HUES64 (cell line): ENCODE measurements at regions not wholly inside any gene's neighbourhood (a gene's known extent, or its start where the extent isn't known, plus 50 kb on each side); places are given as distances from the start of the nearest gene placed in this dataset.

Experiments
- H3K27ac ChIP-seq: 2 replicates; pipeline ENCODE4 v1.7.0; 2013; ENCODE audit warnings: low read depth, low read length, inconsistent platforms
- H3K27me3 ChIP-seq: 2 replicates; pipeline ENCODE4 v1.6.1; 2013; ENCODE audit warnings: mild to moderate bottlenecking, low read length; ENCODE audit not compliant: insufficient read depth
- H3K36me3 ChIP-seq: 2 replicates; pipeline ENCODE4 v1.6.1; 2013; ENCODE audit warnings: mild to moderate bottlenecking, low read length; ENCODE audit not compliant: insufficient read depth
- H3K4me1 ChIP-seq: 2 replicates; pipeline ENCODE4 v1.6.1; 2013; ENCODE audit warnings: mild to moderate bottlenecking, low read length, moderate library complexity; ENCODE audit not compliant: insufficient read depth
- H3K4me3 ChIP-seq: 2 replicates; pipeline ENCODE4 v1.5.1; 2013; ENCODE audit warnings: mild to moderate bottlenecking, low read length, moderate library complexity
- H3K9ac ChIP-seq: 2 replicates; pipeline ENCODE4 v1.6.1; 2013; ENCODE audit warnings: mild to moderate bottlenecking, low read depth, low read length
- H3K9me3 ChIP-seq: 2 replicates; pipeline ENCODE4 v1.6.1; 2013; ENCODE audit warnings: low read depth, low read length; ENCODE audit not compliant: insufficient read depth
- WGBS: fragments of 150-250, 120-280 bp; methylation state at CpG from one replicate; pipeline ENCODE4 v1.1.7; 2013; ENCODE audit warnings: missing lambda C conversion rate; 5-methylcytosine and 5-hydroxymethylcytosine counted together

DNA sequence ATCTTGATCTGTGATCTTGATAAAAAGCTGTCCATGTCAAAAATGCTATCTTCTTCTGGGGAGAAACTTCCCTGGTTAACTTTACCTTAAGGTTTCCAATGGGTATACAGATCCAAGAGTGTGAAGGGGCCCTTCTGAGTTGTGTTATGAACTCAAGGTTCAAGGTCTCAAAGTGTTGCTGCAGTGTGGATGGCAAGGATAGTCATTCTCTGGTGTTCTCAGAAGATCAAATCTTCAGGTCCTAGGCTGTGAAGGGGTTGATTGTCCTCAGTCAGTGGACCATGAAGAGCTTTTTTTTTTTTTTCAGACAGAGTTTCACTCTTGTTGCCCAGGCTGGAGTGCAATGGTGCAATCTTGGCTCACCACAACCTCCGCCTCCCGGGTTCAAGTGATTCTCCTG lies 114.4 kb downstream of the SPTSSA start:
- H3K27ac ChIP-seq: no peak overlapping the region
- WGBS: 98% methylated on average over 2 of the region's 2 CpGs
- H3K36me3 ChIP-seq: no peaks in the 10 kb centered on the region
- no peak overlapping the region for H3K4me3 ChIP-seq
- no peaks in the 10 kb centered on the region for H3K4me1 ChIP-seq
- no peaks in the 10 kb centered on the region for H3K27me3 ChIP-seq
- no peak overlapping the region for H3K9ac ChIP-seq
- H3K9me3 ChIP-seq: peaks cover 24% of the 10 kb centered on the region

DNA sequence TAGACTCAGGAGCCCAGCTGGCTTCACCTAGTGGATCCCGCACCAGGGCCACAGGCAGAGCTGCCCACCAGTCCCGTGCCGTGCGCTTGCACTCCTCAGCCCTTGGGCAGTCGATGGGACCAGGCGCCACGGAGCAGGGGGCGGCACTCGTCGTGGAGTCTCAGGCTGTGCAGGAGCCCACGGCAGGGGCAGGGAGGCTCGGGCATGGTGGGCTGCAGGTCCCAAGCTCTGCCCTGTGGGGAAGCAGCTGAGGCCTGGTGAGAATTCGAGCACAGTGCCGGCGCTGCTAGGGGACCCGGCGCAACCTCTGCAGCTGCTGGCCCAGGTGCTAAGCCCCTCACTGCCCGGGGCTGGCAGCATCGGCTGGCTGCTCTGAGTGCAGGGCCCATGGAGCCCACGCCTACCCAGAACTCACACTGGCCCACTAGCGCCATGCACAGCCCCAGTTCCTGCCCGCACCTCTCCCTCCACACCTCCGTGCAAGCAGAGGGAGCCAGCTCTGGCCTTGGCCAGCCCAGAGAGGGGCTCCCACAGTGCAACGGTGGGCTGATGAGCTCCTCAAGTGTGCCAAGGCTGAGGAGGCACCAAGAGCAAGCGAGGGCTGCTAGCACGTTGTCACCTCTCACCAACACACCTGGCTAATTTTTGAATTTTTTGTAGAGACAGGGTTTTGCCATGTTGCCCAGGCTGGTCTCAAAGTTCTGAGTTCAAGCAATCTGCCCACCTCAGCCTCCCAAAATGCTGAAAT lies 116.1 kb downstream of the SPTSSA start:
- WGBS: 93% methylated on average over 26 of the region's 26 CpGs
- Histone ChIP-seq H3K36me3 (no peaks in the 10 kb centered on the region), H3K9ac (no peak overlapping the region), H3K4me1 (no peaks in the 10 kb centered on the region), H3K4me3 (no peak overlapping the region), H3K27ac (no peak overlapping the region), H3K9me3 (peaks cover 24% of the 10 kb centered on the region), H3K27me3 (no peaks in the 10 kb centered on the region)

- no peak overlapping the region for H3K4me3 ChIP-seq
- H3K27me3 ChIP-seq: no peaks in the 10 kb centered on the region
- H3K36me3 ChIP-seq: no peaks in the 10 kb centered on the region
- 97% methylated on average over 5 of the region's 5 CpGs for WGBS
- no peak overlapping the region for H3K27ac ChIP-seq
- no peaks in the 10 kb centered on the region for H3K4me1 ChIP-seq
- no peak overlapping the region for H3K9ac ChIP-seq
- H3K9me3 ChIP-seq: peaks cover 24% of the 10 kb centered on the region
These were observed 117.7 kb downstream of the SPTSSA start for GRCh38 chr14:34344318-34344717.

DNA sequence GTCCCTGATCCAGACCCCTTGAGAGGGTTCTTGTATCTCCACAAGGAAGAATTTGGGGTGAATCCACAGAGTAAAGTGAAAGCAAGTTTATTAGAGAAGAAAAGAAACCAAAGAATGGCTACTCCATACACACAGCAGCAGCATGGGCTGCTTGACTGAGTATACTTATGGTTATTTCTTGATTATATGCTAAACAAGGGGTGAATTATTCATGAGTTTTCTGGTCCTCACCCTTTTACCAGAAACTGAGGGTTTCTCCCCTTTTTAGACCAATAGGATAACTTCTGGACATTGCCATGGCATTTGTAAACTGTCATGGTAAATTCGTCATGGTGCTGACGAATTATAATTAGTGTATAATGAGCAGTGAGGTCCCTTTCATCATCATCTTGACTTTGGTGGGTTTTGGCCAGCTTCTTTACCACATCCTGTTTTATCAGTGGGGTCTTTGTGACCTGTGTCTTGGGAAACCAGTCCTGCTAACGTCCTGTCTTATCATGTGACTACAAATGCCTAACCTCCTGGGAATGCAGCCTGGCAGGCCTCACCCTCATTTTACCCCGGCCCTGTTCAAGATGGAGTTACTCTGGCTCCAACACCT lies 121.9 kb downstream of the SPTSSA start:
- Histone ChIP-seq H3K4me3 (no peak overlapping the region), H3K27ac (no peak overlapping the region), H3K27me3 (no peaks in the 10 kb centered on the region), H3K4me1 (no peaks in the 10 kb centered on the region), H3K9me3 (peaks cover 5% of the 10 kb centered on the region; the same call in 1 of the 2 replicates), H3K36me3 (no peaks in the 10 kb centered on the region), H3K9ac (no peak overlapping the region)
- 94% methylated on average over 4 of the region's 4 CpGs for WGBS

DNA sequence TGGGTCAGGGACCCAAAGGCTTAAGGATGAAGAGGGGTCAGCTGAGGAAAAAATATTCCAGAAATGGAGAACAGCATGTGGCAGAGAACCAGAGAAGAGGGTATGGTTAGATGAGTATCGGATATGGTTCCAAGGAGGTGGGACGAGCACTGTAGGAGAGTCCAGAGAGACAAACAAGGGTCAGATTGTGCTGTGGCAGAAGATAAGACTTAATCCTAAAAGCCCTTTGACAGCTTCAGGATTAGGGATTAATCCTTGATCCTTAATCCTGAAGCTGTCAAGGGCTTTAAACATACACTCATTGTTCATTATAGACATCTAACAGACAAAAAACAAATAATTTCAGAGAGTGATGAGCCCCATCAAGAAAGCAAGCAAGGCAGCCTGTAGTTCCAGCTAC lies 124.0 kb downstream of the SPTSSA start:
- Histone ChIP-seq H3K36me3 (no peaks in the 10 kb centered on the region), H3K4me3 (no peak overlapping the region), H3K27ac (no peak overlapping the region), H3K9ac (no peak overlapping the region), H3K9me3 (peaks cover 2% of the 10 kb centered on the region; the same call in 1 of the 2 replicates), H3K27me3 (no peaks in the 10 kb centered on the region), H3K4me1 (no peaks in the 10 kb centered on the region)
- WGBS: 86% methylated on average over 2 of the region's 2 CpGs

DNA sequence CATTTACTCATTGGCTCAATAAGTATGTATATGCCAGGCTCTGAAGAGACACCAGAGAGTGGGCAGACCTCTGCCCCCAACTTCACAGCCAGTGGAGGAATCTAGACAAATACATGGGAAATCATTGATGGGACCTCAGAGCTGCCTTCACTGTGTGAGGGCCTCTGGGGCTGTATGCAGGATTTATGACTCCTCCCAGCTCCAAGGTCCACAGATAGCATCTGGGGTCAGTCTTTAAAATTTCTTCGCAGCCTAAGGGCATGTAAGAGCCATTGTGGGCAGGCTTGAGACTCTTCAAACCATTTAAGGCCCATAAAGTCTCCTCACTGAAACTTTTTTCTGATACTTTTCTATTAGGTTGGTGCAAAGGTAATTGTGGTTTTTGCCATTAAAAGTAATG lies 125.5 kb downstream of the SPTSSA start:
- Histone ChIP-seq H3K9me3 (no peaks in the 10 kb centered on the region), H3K4me1 (peaks cover 9% of the 10 kb centered on the region; the same call in 1 of the 2 replicates), H3K27ac (no peak overlapping the region), H3K27me3 (no peaks in the 10 kb centered on the region), H3K4me3 (no peak overlapping the region), H3K36me3 (no peaks in the 10 kb centered on the region), H3K9ac (no peak overlapping the region)
- 100% methylated on average over 1 of the region's 1 CpG for WGBS

DNA sequence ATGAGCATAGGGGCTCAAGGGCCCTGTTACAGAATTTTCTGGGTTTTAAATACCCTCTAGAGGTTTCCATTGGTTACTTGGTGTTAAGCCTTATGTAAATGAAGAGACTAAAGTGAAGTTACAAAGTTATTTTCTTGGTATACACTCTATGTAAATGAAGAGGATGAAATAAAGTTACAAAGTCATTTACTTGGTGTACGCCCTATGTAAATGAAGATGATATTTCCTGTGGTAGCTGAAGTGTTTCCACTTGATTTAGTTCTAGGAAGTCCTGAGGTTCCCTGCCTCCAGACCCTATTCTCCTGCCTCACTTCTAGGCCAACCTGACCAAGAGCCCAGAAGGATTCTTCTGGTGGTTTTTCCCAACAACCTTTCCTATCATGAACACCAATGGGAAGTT lies 126.1 kb downstream of the SPTSSA start:
- Histone ChIP-seq H3K4me1 (peaks cover 9% of the 10 kb centered on the region; the same call in 1 of the 2 replicates), H3K36me3 (no peaks in the 10 kb centered on the region), H3K9me3 (no peaks in the 10 kb centered on the region), H3K9ac (no peak overlapping the region), H3K27me3 (no peaks in the 10 kb centered on the region), H3K4me3 (no peak overlapping the region), H3K27ac (no peak overlapping the region)
- 100% methylated on average over 1 of the region's 1 CpG for WGBS

GRCh38 chr14:34334329-34334728 lies 127.7 kb downstream of the SPTSSA start:
- Histone ChIP-seq H3K27me3 (no peaks in the 10 kb centered on the region), H3K27ac (no peak overlapping the region), H3K9ac (no peak overlapping the region), H3K4me3 (no peak overlapping the region), H3K36me3 (no peaks in the 10 kb centered on the region), H3K9me3 (no peaks in the 10 kb centered on the region), H3K4me1 (peaks cover 9% of the 10 kb centered on the region; the same call in 1 of the 2 replicates)

DNA sequence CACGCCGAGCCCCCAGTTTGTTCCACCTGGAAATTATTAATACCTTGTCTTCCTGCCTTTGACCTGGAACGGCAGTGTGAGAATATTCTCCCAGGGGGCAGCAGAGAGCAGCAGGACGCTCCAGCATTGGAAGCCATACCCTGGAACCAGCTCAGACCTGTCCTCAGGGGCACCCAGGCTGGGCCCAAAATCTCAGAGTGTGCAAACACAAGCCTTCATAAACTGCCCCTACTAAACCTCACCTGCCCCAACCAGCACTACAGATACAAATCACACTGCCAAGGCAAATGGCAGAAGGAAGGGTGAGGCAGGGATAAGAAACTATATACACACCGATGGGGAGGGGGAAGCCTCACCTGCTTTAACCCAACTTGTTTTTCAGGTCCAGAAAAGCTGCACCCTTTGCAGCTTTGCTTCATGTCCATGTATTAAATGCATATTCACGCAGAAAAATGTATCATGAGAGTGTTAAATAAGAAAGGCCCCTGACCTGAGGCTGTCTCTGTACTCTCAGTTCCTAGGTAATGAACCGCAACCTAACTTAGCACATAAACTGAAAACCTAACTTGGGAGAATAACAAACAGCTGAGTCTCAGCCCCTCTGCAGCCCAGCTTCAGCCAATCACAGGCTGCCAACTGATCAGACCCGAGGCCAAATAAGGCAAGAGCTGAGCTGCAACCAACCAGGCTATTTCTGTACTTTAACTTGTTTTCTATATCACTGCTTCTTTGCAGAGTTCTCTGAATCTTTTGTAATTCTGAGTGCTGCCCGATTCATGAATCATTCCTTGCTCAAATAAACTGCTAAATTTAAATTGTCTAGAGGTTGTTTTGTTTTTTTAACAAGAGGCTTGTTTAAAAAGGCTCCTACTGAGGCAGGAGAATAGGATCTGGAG lies 130.1 kb downstream of the SPTSSA start:
- Histone ChIP-seq H3K4me1 (peaks cover 9% of the 10 kb centered on the region; the same call in 1 of the 2 replicates), H3K4me3 (no peak overlapping the region), H3K27ac (peak overlapping the region; percentile 84), H3K36me3 (no peaks in the 10 kb centered on the region), H3K9me3 (no peaks in the 10 kb centered on the region), H3K9ac (peak overlapping the region; percentile 27; the same call in 1 of the 2 replicates), H3K27me3 (no peaks in the 10 kb centered on the region)
- 64% methylated on average over 9 of the region's 9 CpGs for WGBS

DNA sequence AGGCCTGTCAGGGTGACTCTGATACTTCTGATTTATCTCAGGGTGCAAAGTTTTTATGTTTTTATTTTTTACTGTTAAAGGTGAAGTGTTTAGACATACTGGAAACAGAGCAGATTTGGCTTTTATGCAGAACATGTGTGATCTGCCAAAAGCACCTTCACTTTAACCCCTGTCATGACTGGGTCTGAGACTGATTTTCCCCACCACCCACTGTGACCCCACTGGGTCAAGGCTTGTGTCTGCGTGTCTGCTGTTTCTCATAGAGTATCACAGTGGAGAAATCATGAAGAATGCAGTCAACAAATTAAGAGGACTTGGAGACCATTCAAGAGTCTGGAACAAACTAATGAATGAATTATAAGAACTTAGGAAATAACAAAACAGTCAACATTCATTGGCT lies 131.2 kb downstream of the SPTSSA start:
- Histone ChIP-seq H3K9ac (no peak overlapping the region), H3K27me3 (no peaks in the 10 kb centered on the region), H3K9me3 (no peaks in the 10 kb centered on the region), H3K27ac (no peak overlapping the region), H3K4me1 (peaks cover 9% of the 10 kb centered on the region; the same call in 1 of the 2 replicates), H3K36me3 (no peaks in the 10 kb centered on the region), H3K4me3 (no peak overlapping the region)
- WGBS: 0% methylated on average over 1 of the region's 1 CpG

- Histone ChIP-seq H3K4me3 (no peak overlapping the region), H3K4me1 (peaks cover 9% of the 10 kb centered on the region; the same call in 1 of the 2 replicates), H3K9ac (no peak overlapping the region), H3K9me3 (no peaks in the 10 kb centered on the region), H3K27ac (no peak overlapping the region), H3K36me3 (no peaks in the 10 kb centered on the region), H3K27me3 (no peaks in the 10 kb centered on the region)
- WGBS: 100% methylated on average over 1 of the region's 1 CpG
These were observed 132.7 kb downstream of the SPTSSA start for GRCh38 chr14:34329301-34329700.
